ENCODE measurements at regions not wholly inside any gene's neighbourhood (a gene's known extent, or its start where the extent isn't known, plus 50 kb on each side); places are given as distances from the start of the nearest gene placed in this dataset.

- TF ChIP-seq CTCF (IDR thresholded peaks at IDR 0.05) = no peak
- no peak for TF ChIP-seq POLR2AphosphoS5 (IDR thresholded peaks at IDR 0.05)
- no peak for TF ChIP-seq POLR2A (IDR thresholded peaks at IDR 0.05)
Observed at GRCh38 chr13:79910875-79911540, 429.9 kb downstream of the SPRY2 start.
